Mesenchymal stem cell (in vitro differentiated cells and primary cell): ENCODE measurements at regions not wholly inside any gene's neighbourhood (a gene's known extent, or its start where the extent isn't known, plus 50 kb on each side); places are given as distances from the start of the nearest gene placed in this dataset.

Experiments used
- DNase-seq: peaks from one replicate; pipeline ENCODE4 v3.0.0-alpha.2; 2013
- H2AFZ ChIP-seq: one replicate; pipeline ENCODE4 v1.6.1; 2013; ENCODE audit warnings: low read depth, mild to moderate bottlenecking, control low read depth, inconsistent platforms, low read length, moderate library complexity
- H2AK5ac ChIP-seq: 2 replicates; pipeline ENCODE4 v1.6.1; 2013; ENCODE audit warnings: low read length, moderate library complexity, mild to moderate bottlenecking, inconsistent platforms; ENCODE audit not compliant: severe bottlenecking
- H2BK120ac ChIP-seq: one replicate; pipeline ENCODE4 v1.6.1; 2013; ENCODE audit warnings: low read depth, mild to moderate bottlenecking, inconsistent platforms, low read length, moderate library complexity
- H2BK12ac ChIP-seq, 2 experiments: one replicate each; pipeline ENCODE4 v1.6.1; 2013; ENCODE audit warnings: inconsistent platforms in 2 of 2, low read length in 2 of 2, mild to moderate bottlenecking in 2 of 2, moderate library complexity in 2 of 2, control low read depth in 1 of 2
- H2BK15ac ChIP-seq: one replicate; pipeline ENCODE4 v1.6.1; 2013; ENCODE audit warnings: mild to moderate bottlenecking, low read depth, inconsistent platforms; ENCODE audit not compliant: poor library complexity, severe bottlenecking
- H2BK5ac ChIP-seq: 2 replicates; pipeline ENCODE4 v1.6.1; 2013; ENCODE audit warnings: low read depth, mild to moderate bottlenecking, low read length, control low read depth, inconsistent platforms; ENCODE audit not compliant: poor library complexity, severe bottlenecking
- H3K14ac ChIP-seq, 2 experiments: one replicate each; pipeline ENCODE4 v1.6.1; 2013; ENCODE audit warnings: inconsistent platforms in 2 of 2, low read length in 2 of 2, control low read depth in 1 of 2, mild to moderate bottlenecking in 1 of 2, moderate library complexity in 1 of 2
- H3K18ac ChIP-seq, 2 experiments: one replicate each; pipeline ENCODE4 v1.6.1; 2013; ENCODE audit warnings: inconsistent platforms in 2 of 2, low read length in 2 of 2, control low read depth in 1 of 2, low read depth in 1 of 2, mild to moderate bottlenecking in 1 of 2
- H3K23ac ChIP-seq, 2 experiments: one replicate each; pipeline ENCODE4 v1.6.1; 2013; ENCODE audit warnings: inconsistent platforms in 2 of 2, low read length in 2 of 2, mild to moderate bottlenecking in 2 of 2, moderate library complexity in 2 of 2, control low read depth in 1 of 2
- H3K27ac ChIP-seq: 2 replicates; pipeline ENCODE4 v1.5.1; 2013; ENCODE audit warnings: mild to moderate bottlenecking, moderate library complexity, low read length, control low read depth, inconsistent platforms; ENCODE audit not compliant: poor library complexity, severe bottlenecking
- H3K27me3 ChIP-seq, 2 experiments: 2 replicates each; pipeline versions ENCODE4 v1.6.1 to v1.7.0; 2013; ENCODE audit warnings: low read length in 2 of 2, mild to moderate bottlenecking in 2 of 2, moderate library complexity in 2 of 2, control low read depth in 1 of 2, inconsistent platforms in 1 of 2; ENCODE audit not compliant: control insufficient read depth in 1 of 2, insufficient read depth in 1 of 2
- H3K36me3 ChIP-seq, 2 experiments: 2 replicates each; pipeline versions ENCODE4 v1.6.1 to v1.7.0; 2013; ENCODE audit warnings: low read length in 2 of 2, control low read depth in 1 of 2, inconsistent platforms in 1 of 2, low read depth in 1 of 2, mild to moderate bottlenecking in 1 of 2; ENCODE audit not compliant: insufficient read depth in 2 of 2, control insufficient read depth in 1 of 2
- H3K4ac ChIP-seq, 2 experiments: one replicate each; pipeline ENCODE4 v1.6.1; 2013; ENCODE audit warnings: inconsistent platforms in 2 of 2, low read length in 2 of 2, mild to moderate bottlenecking in 2 of 2, moderate library complexity in 2 of 2, control low read depth in 1 of 2, low read depth in 1 of 2
- H3K4me1 ChIP-seq: 2 replicates; pipeline ENCODE4 v1.6.1; 2013; ENCODE audit warnings: low read depth, low read length, control low read depth; ENCODE audit not compliant: control insufficient read depth, insufficient read depth
- H3K4me2 ChIP-seq: 2 replicates; pipeline ENCODE4 v1.6.1; 2013; ENCODE audit warnings: low read length, mild to moderate bottlenecking, inconsistent platforms; ENCODE audit not compliant: poor library complexity, severe bottlenecking
- H3K4me3 ChIP-seq, 2 experiments: 2 replicates each; pipeline versions ENCODE4 v1.5.1 to v1.7.0; 2013; ENCODE audit warnings: low read length in 2 of 2, mild to moderate bottlenecking in 2 of 2, control low read depth in 1 of 2, low read depth in 1 of 2; ENCODE audit not compliant: insufficient read depth in 1 of 2
- H3K79me1 ChIP-seq: replicated peaks from 2 replicates; pipeline ENCODE4 v1.6.1; 2013; ENCODE audit warnings: mild to moderate bottlenecking, control low read depth, low read length, inconsistent platforms; ENCODE audit not compliant: poor library complexity, severe bottlenecking
- H3K9ac ChIP-seq: 2 replicates; pipeline ENCODE4 v1.7.0; 2013; ENCODE audit warnings: mild to moderate bottlenecking, low read length, moderate library complexity
- H3K9me3 ChIP-seq: 2 replicates; pipeline ENCODE4 v1.7.0; 2013; ENCODE audit warnings: mild to moderate bottlenecking, low read length; ENCODE audit not compliant: control insufficient read depth
- H4K8ac ChIP-seq: one replicate; pipeline ENCODE4 v1.6.1; 2013; ENCODE audit warnings: inconsistent platforms, mild to moderate bottlenecking, low read length, moderate library complexity
- H4K91ac ChIP-seq: one replicate; pipeline ENCODE4 v1.6.1; 2013; ENCODE audit warnings: mild to moderate bottlenecking, low read length, inconsistent platforms
- WGBS: methylation state at CpG from one replicate; pipeline ENCODE4 v1.1.7; 2013; ENCODE audit warnings: mixed read lengths; 5-methylcytosine and 5-hydroxymethylcytosine counted together

DNA sequence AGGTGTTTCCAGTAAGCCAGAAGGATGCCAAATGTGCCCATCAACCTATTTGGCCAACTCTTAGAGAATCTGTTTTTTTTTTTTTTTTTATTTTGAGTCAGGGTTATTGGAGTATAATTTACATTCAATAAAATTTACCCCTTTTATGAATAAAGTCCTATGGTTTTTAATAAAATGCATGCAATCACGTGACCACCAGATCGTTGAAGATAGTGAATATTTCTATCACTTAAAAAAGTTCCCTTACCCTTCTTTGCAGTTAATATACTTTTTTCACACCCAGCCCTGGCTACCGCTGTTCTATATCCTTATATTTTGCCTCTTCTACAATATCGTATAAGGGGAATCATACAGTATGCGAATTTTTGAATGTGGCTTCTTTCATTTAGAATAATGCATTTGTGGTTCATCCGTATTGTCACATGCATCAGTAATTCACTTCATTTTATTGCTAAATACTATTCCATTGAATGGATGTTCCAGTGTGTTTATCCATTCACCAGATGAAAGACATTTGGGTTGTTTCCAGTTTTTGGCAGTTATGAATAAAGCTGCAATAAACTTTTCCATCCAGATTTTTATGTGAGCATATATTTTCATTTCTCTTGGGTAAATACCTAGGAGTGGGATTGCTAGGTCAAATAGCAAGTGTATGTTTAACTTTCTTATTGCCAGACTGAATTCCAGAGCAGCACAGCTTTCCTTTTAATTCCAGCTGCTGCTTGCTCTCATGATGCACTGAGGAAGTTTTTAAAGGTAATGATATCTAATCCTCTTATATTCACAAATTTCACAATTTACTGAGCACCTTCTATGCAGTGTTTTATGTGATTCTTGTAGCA, 156.3 kb upstream of the NT5C1B start:
- Histone ChIP-seq H3K4me2 (no peak overlapping the region), H4K91ac (no peak overlapping the region), H3K4me3 (no peak overlapping the region), H2BK12ac (no peak overlapping the region), H3K27me3 (no peaks in the 10 kb centered on the region), H3K27ac (no peak overlapping the region), H3K23ac (no peak overlapping the region), H3K4me1 (no peaks in the 10 kb centered on the region), H4K8ac (no peak overlapping the region), H2BK120ac (no peak overlapping the region), H3K18ac (no peak overlapping the region), H3K14ac (no peak overlapping the region), H2BK5ac (no peak overlapping the region), H3K9me3 (no peaks in the 10 kb centered on the region), H3K4ac (no peak overlapping the region), H3K9ac (no peak overlapping the region), H2BK15ac (no peak overlapping the region), H3K79me1 (no peaks in the 10 kb centered on the region), H2AK5ac (no peak overlapping the region), H2AFZ (no peak overlapping the region), H3K36me3 (no peaks in the 10 kb centered on the region)
- 99% methylated on average over 3 of the region's 6 CpGs for WGBS
- no peak for DNase-seq

DNA sequence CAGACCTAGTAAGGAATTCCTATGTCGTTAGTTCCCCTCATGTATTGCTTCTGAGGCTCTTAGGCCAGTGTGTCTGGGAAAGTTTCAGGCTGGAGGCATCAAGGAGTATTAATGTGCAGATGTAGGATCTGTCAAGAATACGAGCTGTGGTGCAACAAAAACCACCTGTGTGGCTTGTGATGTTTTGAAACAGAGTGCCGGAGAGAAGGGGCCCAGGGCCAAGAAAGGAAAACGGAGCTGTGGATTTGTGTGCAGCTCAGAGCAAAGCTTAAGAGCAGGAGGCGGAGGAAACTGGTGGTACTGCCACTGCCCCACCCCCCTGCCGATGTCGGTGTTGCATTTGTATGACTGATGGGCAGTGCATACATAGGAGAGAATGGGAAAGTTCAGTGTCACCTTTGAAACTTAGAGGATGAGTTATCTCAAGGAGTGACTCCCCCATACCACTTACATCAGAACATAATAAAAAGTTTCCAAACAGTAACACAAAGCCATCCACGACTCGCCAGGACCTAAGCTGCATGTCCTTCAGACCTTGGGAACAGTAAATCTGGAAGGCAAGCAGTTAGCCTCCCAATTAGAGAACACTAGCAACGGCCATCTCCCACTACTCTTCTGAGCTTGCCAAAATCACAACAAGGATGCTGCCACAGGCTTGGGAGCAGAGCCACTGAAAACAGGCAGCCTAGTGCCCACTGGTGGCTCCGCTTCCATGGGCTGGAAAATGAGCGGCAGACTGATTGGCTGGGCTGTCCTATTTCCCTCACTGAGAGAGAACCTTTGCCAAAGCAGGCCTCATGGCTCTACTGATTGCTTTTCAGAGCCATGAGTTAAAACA, 152.7 kb upstream of the NT5C1B start:
- no peak overlapping the region for H4K8ac ChIP-seq
- no peak overlapping the region for H4K91ac ChIP-seq
- H2BK15ac ChIP-seq, result no peak overlapping the region
- H2AFZ ChIP-seq, result no peak overlapping the region
- H3K79me1 ChIP-seq, result no peaks in the 10 kb centered on the region
- H3K4me3 ChIP-seq, result no peak overlapping the region
- no peak overlapping the region for H2BK120ac ChIP-seq
- H3K27me3 ChIP-seq, result no peaks in the 10 kb centered on the region
- H3K23ac ChIP-seq, result no peak overlapping the region
- no peak overlapping the region for H3K9ac ChIP-seq
- H3K4ac ChIP-seq, result no peak overlapping the region
- no peak overlapping the region for H3K27ac ChIP-seq
- 80% methylated on average over 9 of the region's 12 CpGs for WGBS
- DNase-seq, result no peak
- H2AK5ac ChIP-seq, result no peak overlapping the region
- no peak overlapping the region for H3K4me2 ChIP-seq
- H3K9me3 ChIP-seq, result no peaks in the 10 kb centered on the region
- H3K4me1 ChIP-seq, result no peaks in the 10 kb centered on the region
- H3K14ac ChIP-seq, result no peak overlapping the region
- no peaks in the 10 kb centered on the region for H3K36me3 ChIP-seq
- H2BK12ac ChIP-seq, result no peak overlapping the region
- no peak overlapping the region for H3K18ac ChIP-seq
- no peak overlapping the region for H2BK5ac ChIP-seq

DNA sequence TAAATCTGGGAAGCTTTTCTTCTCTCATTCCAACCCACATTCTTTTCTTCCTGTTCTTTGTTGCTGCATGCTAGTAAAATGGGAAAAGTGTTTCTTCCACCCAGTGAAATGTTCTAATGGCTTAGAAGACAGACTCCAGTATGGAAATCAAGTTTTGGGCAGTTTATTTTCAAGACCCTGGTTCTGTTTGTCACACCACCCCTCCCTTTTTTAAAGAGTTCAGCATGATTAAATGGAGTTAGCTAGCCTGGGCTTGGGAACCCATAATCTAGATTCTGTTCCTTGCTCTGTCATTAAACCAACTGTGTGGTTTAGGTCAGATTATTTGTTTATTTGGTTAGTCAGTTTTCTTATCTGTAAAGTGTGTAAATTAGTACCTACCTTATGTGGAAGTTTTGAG, 151.8 kb upstream of the NT5C1B start:
- Histone ChIP-seq H3K14ac (no peak overlapping the region), H3K9me3 (no peaks in the 10 kb centered on the region), H2BK15ac (no peak overlapping the region), H2BK120ac (no peak overlapping the region), H3K27me3 (no peaks in the 10 kb centered on the region), H4K91ac (no peak overlapping the region), H3K27ac (no peak overlapping the region), H2BK5ac (no peak overlapping the region), H2AK5ac (no peak overlapping the region), H3K4me3 (no peak overlapping the region), H3K79me1 (no peaks in the 10 kb centered on the region), H3K23ac (no peak overlapping the region), H4K8ac (no peak overlapping the region), H3K4me2 (no peak overlapping the region), H3K4me1 (no peaks in the 10 kb centered on the region), H2AFZ (no peak overlapping the region), H3K4ac (no peak overlapping the region), H3K9ac (peak overlapping the region; percentile 36), H2BK12ac (no peak overlapping the region), H3K36me3 (no peaks in the 10 kb centered on the region), H3K18ac (no peak overlapping the region)
- DNase-seq, result no peak

DNA sequence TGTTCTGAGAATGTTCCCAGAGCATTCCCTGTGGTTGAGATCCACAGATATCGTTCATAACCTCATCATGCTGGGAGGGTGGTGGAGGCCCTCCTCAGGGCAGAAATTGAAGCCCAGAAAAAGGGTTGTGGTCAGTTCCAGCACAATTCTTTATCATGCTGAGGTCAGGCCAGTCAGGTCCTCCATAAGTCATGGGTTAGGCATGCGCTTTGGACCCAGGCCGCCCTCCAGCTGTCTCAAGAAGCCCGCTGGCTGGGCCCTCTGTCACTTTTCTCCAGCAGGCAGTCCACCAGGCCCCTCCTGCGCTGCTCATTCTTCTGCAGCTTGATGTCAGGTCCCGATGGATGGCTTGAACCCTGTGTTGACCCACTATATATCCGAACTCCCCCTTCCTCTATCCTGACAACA, 151.1 kb upstream of the NT5C1B start:
- H3K4me3 ChIP-seq, result no peak overlapping the region
- H2BK15ac ChIP-seq, result no peak overlapping the region
- DNase-seq, result peak; percentile 26
- no peak overlapping the region for H3K27ac ChIP-seq
- H3K14ac ChIP-seq, result no peak overlapping the region
- no peak overlapping the region for H3K18ac ChIP-seq
- no peaks in the 10 kb centered on the region for H3K36me3 ChIP-seq
- H3K4me1 ChIP-seq, result no peaks in the 10 kb centered on the region
- no peak overlapping the region for H2BK120ac ChIP-seq
- H2AFZ ChIP-seq, result no peak overlapping the region
- H2BK5ac ChIP-seq, result no peak overlapping the region
- H3K4me2 ChIP-seq, result no peak overlapping the region
- no peak overlapping the region for H4K91ac ChIP-seq
- no peak overlapping the region for H2AK5ac ChIP-seq
- H4K8ac ChIP-seq, result no peak overlapping the region
- H3K79me1 ChIP-seq, result no peaks in the 10 kb centered on the region
- no peaks in the 10 kb centered on the region for H3K9me3 ChIP-seq
- H3K23ac ChIP-seq, result no peak overlapping the region
- H2BK12ac ChIP-seq, result no peak overlapping the region
- peak overlapping the region; percentile 36 for H3K9ac ChIP-seq
- H3K27me3 ChIP-seq, result no peaks in the 10 kb centered on the region
- 70% methylated on average over 6 of the region's 7 CpGs for WGBS
- no peak overlapping the region for H3K4ac ChIP-seq
